ENCODE measurements at regions not wholly inside any gene's neighbourhood (a gene's known extent, or its start where the extent isn't known, plus 50 kb on each side); places are given as distances from the start of the nearest gene placed in this dataset.

- no peak for TF ChIP-seq POLR2A (IDR thresholded peaks at IDR 0.05; ENCODE audit: low read length)
- TF ChIP-seq GATA1 (IDR thresholded peaks at IDR 0.05; ENCODE audit: low read depth, low read length) = no peak
Measured at GRCh38 chr10:86596266-86596665, 58.1 kb upstream of the OPN4 start.
